ENCODE measurements at regions not wholly inside any gene's neighbourhood (a gene's known extent, or its start where the extent isn't known, plus 50 kb on each side); places are given as distances from the start of the nearest gene placed in this dataset.
A peak's percentile ranks its signal among the peaks of the same experiment; 100 is the strongest.

DNA sequence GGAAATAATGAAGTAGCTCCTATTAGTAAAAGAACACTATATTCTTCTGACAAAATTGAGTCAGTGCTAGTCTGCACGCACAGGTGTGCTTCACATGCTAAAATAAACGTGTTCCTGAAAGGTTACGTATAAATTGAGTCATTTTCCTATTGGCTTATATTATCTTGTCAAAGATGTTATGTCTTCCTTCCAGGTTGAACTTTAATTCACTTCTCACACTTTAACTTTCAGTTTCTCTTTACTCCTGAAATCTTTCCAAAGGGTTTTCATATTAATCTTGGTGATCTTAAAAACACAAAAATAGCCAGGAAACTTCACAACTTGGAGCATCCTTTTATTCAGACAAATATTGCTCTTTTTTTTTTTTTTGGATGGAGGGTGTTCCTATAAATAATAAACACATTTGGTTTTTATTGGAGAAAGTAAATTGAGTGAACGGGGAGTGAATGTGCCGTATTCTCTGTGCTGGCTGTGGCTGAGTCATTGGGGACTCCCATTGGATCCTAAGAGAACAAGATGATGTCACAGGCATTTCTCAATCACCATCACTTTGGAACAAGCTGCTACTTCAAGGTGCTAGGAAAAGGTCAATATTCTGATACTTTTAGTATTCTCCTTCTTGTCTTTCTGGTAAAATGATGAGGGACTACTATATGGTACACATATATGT, 150.2 kb upstream of the SPATS2L start:
- H3K4me3 Mint-ChIP-seq: peak overlapping the region in 1 of 7 donors; percentile 9
- Histone ChIP-seq H3K27me3 (ENCODE audit: insufficient read depth, low read length, poor library complexity, severe bottlenecking) (no peaks in the 10 kb centered on the region), H3K36me3 (ENCODE audit: insufficient read depth, low read length) (no peaks in the 10 kb centered on the region), H3K4me3 (ENCODE audit: low read length) (no peak overlapping the region), H3K27ac (ENCODE audit: low read depth, low read length) (no peak overlapping the region), H3K9me3 (ENCODE audit: low read length) (no peaks in the 10 kb centered on the region), H3K4me1 (ENCODE audit: insufficient read depth, low read length) (no peaks in the 10 kb centered on the region)
- CTCF ChIA-PET: no interaction called here
- H3K27ac Mint-ChIP-seq: no peak overlapping the region
- no peak for DNase-seq
- peaks cover 6 to 12% of the 10 kb centered on the region in 2 donors for H3K27me3 Mint-ChIP-seq
- H3K4me1 Mint-ChIP-seq: peaks cover 3 to 7% (median 4%) of the 10 kb centered on the region in 3 donors
- POLR2A ChIA-PET: no interaction called here
- H3K9me3 Mint-ChIP-seq: peaks cover 0 to 14% (median 10%) of the 10 kb centered on the region in 5 donors
- peaks cover 0 to 4% (median 2%) of the 10 kb centered on the region in 3 donors for H3K36me3 Mint-ChIP-seq

DNA sequence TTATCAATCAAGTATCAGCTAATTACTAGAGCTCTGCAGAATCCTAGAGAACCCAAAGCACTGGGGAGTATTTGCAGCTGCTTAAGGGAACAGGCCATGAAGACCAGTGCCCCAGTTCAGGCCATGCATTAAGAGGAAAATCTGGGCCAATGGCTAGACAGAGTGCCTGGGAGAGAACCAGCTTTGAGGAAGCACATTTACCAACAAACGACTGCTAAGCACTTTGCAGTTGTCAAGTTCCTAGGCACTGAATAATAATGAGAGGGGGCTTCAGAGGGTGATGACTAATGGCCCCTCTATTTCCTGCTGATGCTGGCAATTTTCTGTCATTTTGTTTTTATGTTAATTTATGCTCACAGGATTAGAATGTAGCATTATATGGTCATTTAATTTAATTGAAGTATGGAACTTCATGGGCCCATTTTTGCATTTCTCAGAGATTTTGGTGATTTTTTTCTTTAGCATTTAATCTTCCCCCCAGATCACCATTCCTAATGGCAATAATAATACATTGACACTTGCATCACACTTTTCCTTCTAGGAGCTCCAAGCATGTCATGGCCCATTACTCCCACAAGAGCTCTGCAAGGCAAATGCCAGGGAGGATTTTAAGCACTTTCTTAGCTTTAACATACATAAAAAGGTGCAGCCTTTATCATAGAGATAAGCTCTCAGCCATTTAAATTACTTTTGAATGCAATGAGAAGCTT, 147.7 kb upstream of the SPATS2L start:
- CTCF ChIA-PET: no interaction called here
- Mint-ChIP-seq H3K4me3 (no peak overlapping the region), H3K27ac (no peak overlapping the region), H3K4me1 (peaks cover 3 to 7% (median 4%) of the 10 kb centered on the region in 3 donors), H3K9me3 (peaks cover 0 to under 1% (median 0%) of the 10 kb centered on the region in 5 donors), H3K27me3 (peaks cover 8 to 10% of the 10 kb centered on the region in 2 donors), H3K36me3 (no peaks in the 10 kb centered on the region)
- DNase-seq: no peak
- no peaks in the 10 kb centered on the region for H3K27me3 ChIP-seq (ENCODE audit: insufficient read depth, low read length, poor library complexity, severe bottlenecking)
- H3K27ac ChIP-seq (ENCODE audit: low read depth, low read length): no peak overlapping the region
- POLR2A ChIA-PET: no interaction called here
- no peak overlapping the region for H3K4me3 ChIP-seq (ENCODE audit: low read length)
- H3K4me1 ChIP-seq (ENCODE audit: insufficient read depth, low read length): no peaks in the 10 kb centered on the region
- no peaks in the 10 kb centered on the region for H3K36me3 ChIP-seq (ENCODE audit: insufficient read depth, low read length)
- H3K9me3 ChIP-seq (ENCODE audit: low read length): no peaks in the 10 kb centered on the region

DNA sequence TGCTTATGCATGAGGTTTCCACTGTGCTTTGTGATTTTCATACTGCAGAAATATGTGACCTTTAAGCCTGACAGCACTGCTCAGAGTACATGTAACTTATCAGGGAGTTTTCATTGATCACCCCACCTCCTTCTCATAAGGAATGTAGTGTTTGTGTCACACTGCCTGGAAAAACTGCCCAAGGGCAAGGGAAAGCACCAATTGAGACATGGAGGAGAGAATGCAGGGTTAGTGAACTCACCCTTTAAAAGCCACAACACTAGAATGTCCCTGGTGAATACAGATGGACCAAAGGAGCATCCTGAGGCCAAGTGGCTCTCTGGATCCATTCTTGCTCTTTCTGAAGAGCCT, 147.2 kb upstream of the SPATS2L start:
- Mint-ChIP-seq H3K27me3 (peaks cover 8 to 10% of the 10 kb centered on the region in 2 donors), H3K36me3 (no peaks in the 10 kb centered on the region), H3K9me3 (peaks cover 0 to 6% (median 0%) of the 10 kb centered on the region in 5 donors), H3K4me3 (no peak overlapping the region), H3K27ac (no peak overlapping the region), H3K4me1 (peaks cover 3 to 7% (median 4%) of the 10 kb centered on the region in 3 donors)
- H3K9me3 ChIP-seq (ENCODE audit: low read length): no peaks in the 10 kb centered on the region
- H3K27me3 ChIP-seq (ENCODE audit: insufficient read depth, low read length, poor library complexity, severe bottlenecking): no peaks in the 10 kb centered on the region
- no peaks in the 10 kb centered on the region for H3K36me3 ChIP-seq (ENCODE audit: insufficient read depth, low read length)
- H3K4me1 ChIP-seq (ENCODE audit: insufficient read depth, low read length): no peaks in the 10 kb centered on the region
- no peak overlapping the region for H3K27ac ChIP-seq (ENCODE audit: low read depth, low read length)
- H3K4me3 ChIP-seq (ENCODE audit: low read length): no peak overlapping the region
- ChIA-PET POLR2A (no interaction called here), CTCF (no interaction called here)
- no peak for DNase-seq

DNA sequence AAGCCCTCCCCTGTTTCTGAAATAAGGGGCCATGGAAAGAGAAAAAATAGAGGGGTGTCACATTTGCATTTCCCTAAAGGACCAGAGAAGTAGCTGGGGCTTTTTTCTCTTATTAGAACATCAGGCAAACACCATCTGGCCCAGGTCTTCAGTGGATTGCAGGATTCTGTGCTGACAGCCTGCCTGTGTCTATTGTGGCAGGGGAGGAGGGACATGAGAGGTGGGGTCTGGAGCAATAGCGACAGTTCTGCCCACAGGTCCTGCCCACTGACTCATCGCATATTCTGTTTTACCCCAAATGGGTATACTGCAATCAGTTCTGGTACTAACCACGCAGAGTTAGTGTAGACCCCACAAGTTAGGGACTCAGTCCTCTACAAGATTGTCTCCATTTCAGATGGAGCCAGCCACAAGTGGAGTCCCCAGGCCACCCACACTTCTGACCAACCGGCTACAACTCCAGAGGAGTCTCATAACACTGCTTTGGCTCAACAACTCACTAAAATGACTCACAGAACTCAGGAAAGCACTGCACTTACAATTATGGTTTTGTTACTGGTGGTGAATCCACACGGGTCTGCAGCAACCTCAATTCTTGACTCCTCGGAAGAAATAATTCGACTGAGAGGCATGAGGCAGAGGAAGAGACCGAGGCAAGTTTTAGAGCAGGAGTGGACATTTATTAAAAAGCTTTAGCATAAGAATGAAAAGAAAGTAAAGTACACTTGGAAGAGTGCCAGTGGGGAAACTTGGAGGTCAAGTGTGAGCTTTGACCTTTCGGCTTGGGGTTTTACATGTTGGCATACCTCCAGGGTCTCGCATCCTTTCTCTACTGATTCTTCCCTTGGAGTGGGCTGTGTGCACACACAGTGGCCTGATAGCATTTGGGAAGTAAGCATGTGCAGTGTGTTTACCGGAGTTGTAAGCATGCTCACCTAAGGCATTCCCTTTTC, 146.4 kb upstream of the SPATS2L start:
- Histone ChIP-seq H3K4me1 (ENCODE audit: insufficient read depth, low read length) (no peaks in the 10 kb centered on the region), H3K4me3 (ENCODE audit: low read length) (no peak overlapping the region), H3K9me3 (ENCODE audit: low read length) (no peaks in the 10 kb centered on the region), H3K27me3 (ENCODE audit: insufficient read depth, low read length, poor library complexity, severe bottlenecking) (no peaks in the 10 kb centered on the region), H3K36me3 (ENCODE audit: insufficient read depth, low read length) (no peaks in the 10 kb centered on the region), H3K27ac (ENCODE audit: low read depth, low read length) (no peak overlapping the region)
- CTCF ChIA-PET: no interaction called here
- peak overlapping the region in 1 of 8 donors; percentile 16 for H3K27ac Mint-ChIP-seq
- H3K9me3 Mint-ChIP-seq: peaks cover 0 to 8% (median 2%) of the 10 kb centered on the region in 5 donors
- H3K27me3 Mint-ChIP-seq: peaks cover 8 to 10% of the 10 kb centered on the region in 2 donors
- no peak overlapping the region for H3K4me3 Mint-ChIP-seq
- H3K36me3 Mint-ChIP-seq: no peaks in the 10 kb centered on the region
- POLR2A ChIA-PET: no interaction called here
- DNase-seq: no peak
- peaks cover 3 to 7% (median 4%) of the 10 kb centered on the region in 3 donors for H3K4me1 Mint-ChIP-seq

DNA sequence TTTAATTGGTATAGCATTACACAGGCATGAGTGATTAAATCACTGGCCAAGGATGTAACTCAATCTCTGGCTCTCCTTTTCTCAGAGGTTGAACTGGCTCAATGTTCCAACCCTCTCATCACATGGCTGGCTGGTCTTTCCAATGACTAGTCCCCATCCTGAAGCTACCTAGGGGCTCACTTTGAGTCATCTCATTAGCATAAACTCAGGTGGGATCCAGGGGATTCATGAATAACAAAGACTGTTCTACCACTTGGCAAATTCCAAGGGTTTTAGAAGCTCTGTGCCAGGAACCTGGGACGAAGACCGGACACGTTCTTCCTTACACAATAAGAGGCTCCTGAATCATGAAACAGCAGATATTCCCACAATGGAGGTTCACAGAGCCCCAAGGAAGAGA, 145.0 kb upstream of the SPATS2L start:
- H3K36me3 Mint-ChIP-seq: no peaks in the 10 kb centered on the region
- Histone ChIP-seq H3K4me1 (ENCODE audit: insufficient read depth, low read length) (no peaks in the 10 kb centered on the region), H3K4me3 (ENCODE audit: low read length) (no peak overlapping the region), H3K9me3 (ENCODE audit: low read length) (no peaks in the 10 kb centered on the region), H3K27me3 (ENCODE audit: insufficient read depth, low read length, poor library complexity, severe bottlenecking) (no peaks in the 10 kb centered on the region), H3K27ac (ENCODE audit: low read depth, low read length) (no peak overlapping the region), H3K36me3 (ENCODE audit: insufficient read depth, low read length) (no peaks in the 10 kb centered on the region)
- H3K27me3 Mint-ChIP-seq: peaks cover 10 to 16% of the 10 kb centered on the region in 2 donors
- peaks cover 0 to 3% (median 2%) of the 10 kb centered on the region in 3 donors for H3K4me1 Mint-ChIP-seq
- peaks cover 6 to 16% (median 9%) of the 10 kb centered on the region in 5 donors for H3K9me3 Mint-ChIP-seq
- no peak overlapping the region for H3K4me3 Mint-ChIP-seq
- ChIA-PET CTCF (no interaction called here), POLR2A (no interaction called here)
- no peak overlapping the region for H3K27ac Mint-ChIP-seq
- no peak for DNase-seq

- peaks cover 13 to 20% of the 10 kb centered on the region in 2 donors for H3K27me3 Mint-ChIP-seq
- no peak overlapping the region for H3K27ac ChIP-seq (ENCODE audit: low read depth, low read length)
- ChIA-PET CTCF (no interaction called here), POLR2A (no interaction called here)
- H3K36me3 Mint-ChIP-seq: no peaks in the 10 kb centered on the region
- no peak overlapping the region for H3K4me3 Mint-ChIP-seq
- no peaks in the 10 kb centered on the region for H3K27me3 ChIP-seq (ENCODE audit: insufficient read depth, low read length, poor library complexity, severe bottlenecking)
- no peaks in the 10 kb centered on the region for H3K9me3 ChIP-seq (ENCODE audit: low read length)
- no peaks in the 10 kb centered on the region for H3K36me3 ChIP-seq (ENCODE audit: insufficient read depth, low read length)
- peaks cover 7 to 16% (median 9%) of the 10 kb centered on the region in 5 donors for H3K9me3 Mint-ChIP-seq
- H3K4me1 Mint-ChIP-seq: no peaks in the 10 kb centered on the region
- no peak for DNase-seq
- no peak overlapping the region for H3K4me3 ChIP-seq (ENCODE audit: low read length)
- H3K4me1 ChIP-seq (ENCODE audit: insufficient read depth, low read length): no peaks in the 10 kb centered on the region
- no peak overlapping the region for H3K27ac Mint-ChIP-seq
Measured at GRCh38 chr2:200165687-200166086, 140.8 kb upstream of the SPATS2L start.

DNA sequence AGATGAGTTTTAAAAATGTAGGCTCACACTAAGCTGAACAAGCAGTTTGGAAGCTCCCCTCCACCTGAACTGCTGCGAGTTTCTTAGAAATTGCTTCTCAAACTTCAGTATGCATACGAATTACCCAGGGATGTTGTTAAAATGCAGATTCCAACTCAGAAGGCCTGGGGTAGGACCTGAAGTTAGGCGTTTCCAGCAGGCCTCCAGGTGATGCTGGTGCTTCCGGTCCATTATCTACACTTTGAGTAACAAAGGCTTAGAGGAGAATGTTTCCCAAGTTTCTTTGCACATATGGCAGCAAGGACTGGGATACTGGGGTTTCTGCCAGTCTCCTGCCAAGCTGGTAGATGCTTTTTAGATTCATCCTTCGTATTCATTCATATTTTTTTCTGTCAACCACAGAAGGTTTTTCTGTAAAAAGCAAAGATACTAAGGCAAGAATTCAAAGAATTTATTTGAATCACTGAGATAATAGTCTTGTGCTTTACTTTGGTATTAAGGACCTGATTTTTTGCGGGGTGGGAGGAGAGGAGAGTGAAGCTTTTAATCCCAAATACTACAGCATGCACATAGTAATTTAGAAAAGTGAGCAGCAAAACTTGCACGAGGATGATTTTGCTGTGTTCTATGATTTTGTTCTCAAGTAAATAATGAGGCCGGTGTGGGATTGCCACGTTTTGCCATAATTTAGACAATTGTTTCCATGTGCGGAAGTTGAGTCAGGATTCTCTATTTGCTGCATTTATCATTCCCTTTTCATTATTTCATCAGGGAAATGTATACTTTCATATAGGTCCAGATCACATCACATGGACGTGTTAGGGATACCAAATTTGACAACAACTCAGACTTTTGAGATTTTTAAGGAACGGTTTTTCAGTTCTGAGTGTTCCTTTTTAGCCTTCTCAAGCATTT, 137.6 kb upstream of the SPATS2L start:
- Histone ChIP-seq H3K27me3 (ENCODE audit: insufficient read depth, low read length, poor library complexity, severe bottlenecking) (no peaks in the 10 kb centered on the region), H3K4me3 (ENCODE audit: low read length) (no peak overlapping the region), H3K9me3 (ENCODE audit: low read length) (no peaks in the 10 kb centered on the region), H3K27ac (ENCODE audit: low read depth, low read length) (no peak overlapping the region), H3K36me3 (ENCODE audit: insufficient read depth, low read length) (no peaks in the 10 kb centered on the region), H3K4me1 (ENCODE audit: insufficient read depth, low read length) (no peaks in the 10 kb centered on the region)
- POLR2A ChIA-PET: no interaction called here
- Mint-ChIP-seq H3K27me3 (peaks cover 8 to 24% of the 10 kb centered on the region in 2 donors), H3K4me1 (no peaks in the 10 kb centered on the region), H3K9me3 (peaks cover 7 to 17% (median 13%) of the 10 kb centered on the region in 5 donors), H3K4me3 (no peak overlapping the region), H3K36me3 (no peaks in the 10 kb centered on the region), H3K27ac (no peak overlapping the region)
- CTCF ChIA-PET: no interaction called here
- DNase-seq: no peak
